CD4-positive, CD25-positive, alpha-beta regulatory T cell (primary cell): ENCODE measurements at regions not wholly inside any gene's neighbourhood (a gene's known extent, or its start where the extent isn't known, plus 50 kb on each side); places are given as distances from the start of the nearest gene placed in this dataset.

ENCODE experiments used
- ATAC-seq, 2 donors: fragments of 150-1000 bp; cut with Tn5 transposase; one replicate each; pipeline ENCODE4 v1.10.0; 2021; ENCODE audit warnings: low read depth in 2 of 2, moderate number of reproducible peaks in 2 of 2, moderate library complexity in 1 of 2
- DNase-seq, 3 donors: peaks; one replicate each; pipeline versions ENCODE4 v3.0.0 to v3.0.0-alpha.2; 2012 to 2022; ENCODE audit warnings: mixed read lengths in 1 of 3
- H3K27ac ChIP-seq: one replicate; pipeline ENCODE4 v1.7.0; 2013; ENCODE audit warnings: mild to moderate bottlenecking, low read length; ENCODE audit not compliant: insufficient read depth, poor library complexity, severe bottlenecking
- H3K27me3 ChIP-seq: one replicate; pipeline ENCODE4 v1.7.0; 2013; ENCODE audit warnings: low read length; ENCODE audit not compliant: control insufficient read depth, insufficient read depth
- H3K36me3 ChIP-seq: one replicate; pipeline ENCODE4 v1.7.0; 2013; ENCODE audit warnings: mild to moderate bottlenecking, low read length, moderate library complexity; ENCODE audit not compliant: control insufficient read depth, insufficient read depth
- H3K4me1 ChIP-seq: 2 replicates; pipeline ENCODE4 v1.7.0; 2013; ENCODE audit warnings: mild to moderate bottlenecking, low read length; ENCODE audit not compliant: insufficient read depth, control insufficient read depth, poor library complexity, severe bottlenecking
- H3K4me3 ChIP-seq: one replicate; pipeline ENCODE4 v1.7.0; 2013; ENCODE audit warnings: low read depth, mild to moderate bottlenecking, low read length, moderate library complexity
- H3K9me3 ChIP-seq, 2 experiments: 1 replicate in 1 of 2; 2 replicates in 1 of 2; pipeline ENCODE4 v1.7.0; 2013; ENCODE audit warnings: low read length in 2 of 2, mild to moderate bottlenecking in 1 of 2, moderate library complexity in 1 of 2; ENCODE audit not compliant: control insufficient read depth in 2 of 2
- H3K27ac Mint-ChIP-seq, 3 donors: one replicate each; pipeline ENCODE4 v1.8.0; 2020 to 2022; ENCODE audit warnings: mild to moderate bottlenecking in 3 of 3, mixed read lengths in 3 of 3, moderate library complexity in 2 of 3
- H3K27me3 Mint-ChIP-seq: one replicate; pipeline ENCODE4 v1.8.0; 2022; ENCODE audit warnings: mild to moderate bottlenecking, mixed read lengths
- H3K36me3 Mint-ChIP-seq: one replicate; pipeline ENCODE4 v1.8.0; 2020; ENCODE audit warnings: mixed read lengths
- H3K4me1 Mint-ChIP-seq, 4 donors: one replicate each; pipeline ENCODE4 v1.8.0; 2020 to 2022; ENCODE audit warnings: mixed read lengths in 4 of 4, mild to moderate bottlenecking in 1 of 4
- H3K4me3 Mint-ChIP-seq, 4 donors: one replicate each; pipeline ENCODE4 v1.8.0; 2020 to 2022; ENCODE audit warnings: mild to moderate bottlenecking in 4 of 4, mixed read lengths in 4 of 4, moderate library complexity in 3 of 4
- H3K9me3 Mint-ChIP-seq, 7 donors: one replicate each; pipeline ENCODE4 v1.8.0; 2020 to 2022; ENCODE audit warnings: mixed read lengths in 7 of 7, mild to moderate bottlenecking in 3 of 7, moderate library complexity in 2 of 7

- Histone ChIP-seq H3K27ac (no peak overlapping the region), H3K9me3 (no peaks in the 10 kb centered on the region), H3K4me1 (no peaks in the 10 kb centered on the region), H3K36me3 (no peaks in the 10 kb centered on the region), H3K27me3 (no peaks in the 10 kb centered on the region), H3K4me3 (no peak overlapping the region)
- H3K27me3 Mint-ChIP-seq = no peaks in the 10 kb centered on the region
- H3K9me3 Mint-ChIP-seq = peaks cover 0 to 3% (median 0%) of the 10 kb centered on the region in 7 donors
- no peaks in the 10 kb centered on the region for H3K4me1 Mint-ChIP-seq
- no peaks in the 10 kb centered on the region for H3K36me3 Mint-ChIP-seq
- ATAC-seq = no peak
- H3K4me3 Mint-ChIP-seq = no peak overlapping the region
- DNase-seq = no peak
- no peak overlapping the region for H3K27ac Mint-ChIP-seq
Observed at GRCh38 chr2:217412277-217412676, 552.4 kb upstream of the TNP1 start.

GRCh38 chr2:217410681-217410960, 550.8 kb upstream of the TNP1 start:
- Histone ChIP-seq H3K27me3 (no peaks in the 10 kb centered on the region), H3K4me1 (no peaks in the 10 kb centered on the region), H3K9me3 (no peaks in the 10 kb centered on the region), H3K27ac (no peak overlapping the region), H3K36me3 (no peaks in the 10 kb centered on the region), H3K4me3 (no peak overlapping the region)
- Mint-ChIP-seq H3K27ac (no peak overlapping the region), H3K27me3 (no peaks in the 10 kb centered on the region), H3K4me3 (no peak overlapping the region), H3K4me1 (no peaks in the 10 kb centered on the region), H3K36me3 (no peaks in the 10 kb centered on the region), H3K9me3 (peaks cover 0 to 3% (median 2%) of the 10 kb centered on the region in 7 donors)
- no peak for DNase-seq
- ATAC-seq = no peak

GRCh38 chr2:217409949-217410680, 550.3 kb upstream of the TNP1 start:
- ATAC-seq (no peak), DNase-seq (no peak)
- Histone ChIP-seq H3K9me3 (no peaks in the 10 kb centered on the region), H3K4me3 (no peak overlapping the region), H3K36me3 (no peaks in the 10 kb centered on the region), H3K27ac (no peak overlapping the region), H3K4me1 (no peaks in the 10 kb centered on the region), H3K27me3 (no peaks in the 10 kb centered on the region)
- Mint-ChIP-seq H3K4me1 (no peaks in the 10 kb centered on the region), H3K27ac (no peak overlapping the region), H3K4me3 (no peak overlapping the region), H3K27me3 (no peaks in the 10 kb centered on the region), H3K36me3 (no peaks in the 10 kb centered on the region), H3K9me3 (peaks cover 0 to 4% (median 2%) of the 10 kb centered on the region in 7 donors)

GRCh38 chr2:217407362-217407761, 547.5 kb upstream of the TNP1 start:
- Histone ChIP-seq H3K27me3 (no peaks in the 10 kb centered on the region), H3K4me3 (no peak overlapping the region), H3K36me3 (no peaks in the 10 kb centered on the region), H3K27ac (no peak overlapping the region), H3K4me1 (no peaks in the 10 kb centered on the region), H3K9me3 (no peaks in the 10 kb centered on the region)
- no peak for ATAC-seq
- no peaks in the 10 kb centered on the region for H3K27me3 Mint-ChIP-seq
- peaks cover 0 to 4% (median 0%) of the 10 kb centered on the region in 7 donors for H3K9me3 Mint-ChIP-seq
- H3K27ac Mint-ChIP-seq = peak overlapping the region in 1 of 3 donors; percentile 82
- no peaks in the 10 kb centered on the region for H3K36me3 Mint-ChIP-seq
- no peak overlapping the region for H3K4me3 Mint-ChIP-seq
- DNase-seq = no peak
- H3K4me1 Mint-ChIP-seq = no peaks in the 10 kb centered on the region

- Histone ChIP-seq H3K4me1 (no peaks in the 10 kb centered on the region), H3K27ac (no peak overlapping the region), H3K27me3 (no peaks in the 10 kb centered on the region), H3K36me3 (no peaks in the 10 kb centered on the region), H3K4me3 (no peak overlapping the region), H3K9me3 (no peaks in the 10 kb centered on the region)
- DNase-seq (no peak), ATAC-seq (no peak)
- Mint-ChIP-seq H3K4me1 (peaks cover 0 to 6% (median 2%) of the 10 kb centered on the region in 4 donors), H3K4me3 (no peak overlapping the region), H3K27me3 (no peaks in the 10 kb centered on the region), H3K9me3 (peaks cover 0 to 4% (median 0%) of the 10 kb centered on the region in 7 donors), H3K36me3 (no peaks in the 10 kb centered on the region), H3K27ac (no peak overlapping the region)
Observed at GRCh38 chr2:217404236-217404760, 544.4 kb upstream of the TNP1 start.

GRCh38 chr2:217402761-217403383, 543.0 kb upstream of the TNP1 start:
- H3K9me3 Mint-ChIP-seq = peaks cover 0 to 4% (median 0%) of the 10 kb centered on the region in 7 donors
- H3K4me1 ChIP-seq = no peaks in the 10 kb centered on the region
- H3K4me3 Mint-ChIP-seq = no peak overlapping the region
- no peaks in the 10 kb centered on the region for H3K36me3 Mint-ChIP-seq
- H3K4me3 ChIP-seq = no peak overlapping the region
- no peak overlapping the region for H3K27ac ChIP-seq
- no peak overlapping the region for H3K27ac Mint-ChIP-seq
- no peaks in the 10 kb centered on the region for H3K27me3 ChIP-seq
- no peaks in the 10 kb centered on the region for H3K36me3 ChIP-seq
- ATAC-seq = no peak
- no peak for DNase-seq
- H3K9me3 ChIP-seq = no peaks in the 10 kb centered on the region
- no peaks in the 10 kb centered on the region for H3K27me3 Mint-ChIP-seq
- H3K4me1 Mint-ChIP-seq = peaks cover 0 to 21% (median 4%) of the 10 kb centered on the region in 4 donors

- Mint-ChIP-seq H3K36me3 (no peaks in the 10 kb centered on the region), H3K4me1 (peaks cover 0 to 21% (median 4%) of the 10 kb centered on the region in 4 donors)
- no peaks in the 10 kb centered on the region for H3K4me1 ChIP-seq
Observed at GRCh38 chr2:217402144-217402543, 542.3 kb upstream of the TNP1 start.

GRCh38 chr2:217399291-217399690, 539.4 kb upstream of the TNP1 start:
- no peak overlapping the region for H3K4me3 Mint-ChIP-seq

More at GRCh38 chr2:217402144-217402543, 542.3 kb upstream of the TNP1 start:
- Mint-ChIP-seq H3K9me3 (peaks cover 0 to 4% (median 0%) of the 10 kb centered on the region in 7 donors), H3K4me3 (no peak overlapping the region), H3K27me3 (no peaks in the 10 kb centered on the region), H3K27ac (no peak overlapping the region)
- Histone ChIP-seq H3K36me3 (no peaks in the 10 kb centered on the region), H3K27me3 (no peaks in the 10 kb centered on the region), H3K4me3 (no peak overlapping the region), H3K9me3 (no peaks in the 10 kb centered on the region), H3K27ac (no peak overlapping the region)
- DNase-seq (no peak), ATAC-seq (no peak)

More at GRCh38 chr2:217399291-217399690, 539.4 kb upstream of the TNP1 start:
- Mint-ChIP-seq H3K27me3 (no peaks in the 10 kb centered on the region), H3K4me1 (peaks cover 0 to 21% (median 4%) of the 10 kb centered on the region in 4 donors), H3K36me3 (no peaks in the 10 kb centered on the region), H3K27ac (peak overlapping the region in 1 of 3 donors; percentile 79), H3K9me3 (peaks cover 0 to 2% (median 0%) of the 10 kb centered on the region in 7 donors)
- no peaks in the 10 kb centered on the region for H3K9me3 ChIP-seq
- no peaks in the 10 kb centered on the region for H3K36me3 ChIP-seq
- DNase-seq (no peak), ATAC-seq (no peak)
- no peak overlapping the region for H3K4me3 ChIP-seq
- H3K27me3 ChIP-seq = no peaks in the 10 kb centered on the region
- no peak overlapping the region for H3K27ac ChIP-seq
- H3K4me1 ChIP-seq = no peaks in the 10 kb centered on the region
